ENCODE measurements at regions not wholly inside any gene's neighbourhood (a gene's known extent, or its start where the extent isn't known, plus 50 kb on each side); places are given as distances from the start of the nearest gene placed in this dataset.

DNA sequence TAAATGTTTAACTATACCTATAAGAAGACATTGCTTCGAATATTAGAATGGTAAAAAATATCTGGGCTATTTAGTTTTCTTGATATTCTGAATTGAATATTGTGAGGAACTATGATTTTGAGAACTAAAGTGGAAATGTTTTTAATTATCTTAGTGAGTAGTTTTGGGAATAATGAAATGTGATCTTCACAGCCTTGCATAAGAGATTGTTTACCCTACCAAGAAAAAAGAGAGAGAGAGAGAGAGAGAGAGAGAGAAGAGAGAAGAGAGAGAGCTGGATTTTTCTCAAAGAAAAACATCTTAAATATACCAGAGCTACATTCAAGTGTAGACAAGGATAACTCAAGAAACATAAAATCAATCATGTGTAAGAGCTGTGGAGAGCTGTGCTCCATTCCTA lies 148.7 kb upstream of the MAD2L1 start:
- Histone ChIP-seq H3K27ac (ENCODE audit: low read depth, low read length) (no peak overlapping the region), H2AFZ (ENCODE audit: low read depth, low read length, severe bottlenecking) (no peak overlapping the region)

DNA sequence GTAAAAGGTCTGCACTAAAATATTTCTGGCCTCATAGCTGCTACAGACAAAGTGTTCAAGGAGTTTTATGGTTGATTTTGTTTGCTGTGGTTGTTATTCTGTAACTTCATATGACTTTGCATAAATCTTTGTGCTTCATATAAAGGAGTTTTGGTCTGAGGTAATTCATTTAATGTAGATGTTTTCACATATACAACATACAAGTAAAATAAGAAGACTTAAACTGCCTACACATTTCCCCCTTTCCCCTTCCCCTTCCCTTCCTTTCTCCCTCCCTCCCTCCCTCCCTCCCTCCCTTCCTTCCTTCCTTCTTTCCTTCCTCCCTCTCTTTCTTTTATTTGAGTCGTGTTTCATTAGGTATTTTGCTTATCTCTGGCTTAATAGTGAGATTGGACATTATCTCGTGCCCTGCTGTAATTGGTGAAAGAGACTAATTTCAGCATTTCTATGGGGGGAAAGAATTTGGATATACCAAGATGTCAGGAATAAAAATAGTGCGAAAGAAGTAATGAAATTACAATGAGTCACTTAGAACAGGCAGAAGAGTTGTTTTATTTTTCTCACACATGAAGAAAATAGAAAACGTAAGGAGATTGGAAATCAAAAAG lies 144.9 kb upstream of the MAD2L1 start:
- Histone ChIP-seq H3F3A (ENCODE audit: insufficient read depth) (no peaks in the 10 kb centered on the region), H3K27me3 (ENCODE audit: low read length) (no peaks in the 10 kb centered on the region), H3K9me3 (ENCODE audit: insufficient read depth, low read length) (no peaks in the 10 kb centered on the region), H3K27ac (ENCODE audit: low read depth, low read length) (no peak overlapping the region), H3K36me3 (ENCODE audit: low read length) (no peaks in the 10 kb centered on the region), H3K4me2 (ENCODE audit: low read depth, low read length, poor library complexity, severe bottlenecking) (no peak overlapping the region), H3K4me3 (ENCODE audit: insufficient read depth, low read length, poor library complexity, severe bottlenecking) (no peak overlapping the region), H3K9me2 (replicated peaks; ENCODE audit: insufficient read depth, low read length) (no peaks in the 10 kb centered on the region), H3K9ac (ENCODE audit: low read length) (no peak overlapping the region), H2AFZ (ENCODE audit: low read depth, low read length, severe bottlenecking) (no peak overlapping the region), H4K20me1 (ENCODE audit: low read depth, low read length) (no peaks in the 10 kb centered on the region), H3K79me2 (ENCODE audit: insufficient read depth, low read length) (no peaks in the 10 kb centered on the region)
- TF ChIP-seq EZH2phosphoT487 (conservative IDR thresholded peaks at IDR 0.05; ENCODE audit: low read length): no peak
- TF ChIP-seq, protein P1, sequence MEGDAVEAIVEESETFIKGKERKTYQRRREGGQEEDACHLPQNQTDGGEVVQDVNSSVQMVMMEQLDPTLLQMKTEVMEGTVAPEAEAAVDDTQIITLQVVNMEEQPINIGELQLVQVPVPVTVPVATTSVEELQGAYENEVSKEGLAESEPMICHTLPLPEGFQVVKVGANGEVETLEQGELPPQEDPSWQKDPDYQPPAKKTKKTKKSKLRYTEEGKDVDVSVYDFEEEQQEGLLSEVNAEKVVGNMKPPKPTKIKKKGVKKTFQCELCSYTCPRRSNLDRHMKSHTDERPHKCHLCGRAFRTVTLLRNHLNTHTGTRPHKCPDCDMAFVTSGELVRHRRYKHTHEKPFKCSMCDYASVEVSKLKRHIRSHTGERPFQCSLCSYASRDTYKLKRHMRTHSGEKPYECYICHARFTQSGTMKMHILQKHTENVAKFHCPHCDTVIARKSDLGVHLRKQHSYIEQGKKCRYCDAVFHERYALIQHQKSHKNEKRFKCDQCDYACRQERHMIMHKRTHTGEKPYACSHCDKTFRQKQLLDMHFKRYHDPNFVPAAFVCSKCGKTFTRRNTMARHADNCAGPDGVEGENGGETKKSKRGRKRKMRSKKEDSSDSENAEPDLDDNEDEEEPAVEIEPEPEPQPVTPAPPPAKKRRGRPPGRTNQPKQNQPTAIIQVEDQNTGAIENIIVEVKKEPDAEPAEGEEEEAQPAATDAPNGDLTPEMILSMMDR (IDR thresholded peaks at IDR 0.05; ENCODE audit: insufficient read depth, low read length, poor library complexity, severe bottlenecking): no peak

More for the DNA sequence above, 148.7 kb upstream of the MAD2L1 start:
- Histone ChIP-seq H3K27me3 (ENCODE audit: low read length) (no peaks in the 10 kb centered on the region), H3K9me3 (ENCODE audit: insufficient read depth, low read length) (no peaks in the 10 kb centered on the region), H3K9me2 (replicated peaks; ENCODE audit: insufficient read depth, low read length) (no peaks in the 10 kb centered on the region), H3K4me2 (ENCODE audit: low read depth, low read length, poor library complexity, severe bottlenecking) (no peak overlapping the region), H3K9ac (ENCODE audit: low read length) (no peak overlapping the region), H4K20me1 (ENCODE audit: low read depth, low read length) (no peaks in the 10 kb centered on the region), H3K36me3 (ENCODE audit: low read length) (no peaks in the 10 kb centered on the region), H3K79me2 (ENCODE audit: insufficient read depth, low read length) (no peaks in the 10 kb centered on the region), H3F3A (ENCODE audit: insufficient read depth) (no peaks in the 10 kb centered on the region), H3K4me3 (ENCODE audit: insufficient read depth, low read length, poor library complexity, severe bottlenecking) (no peak overlapping the region)
- no peak for TF ChIP-seq EZH2phosphoT487 (conservative IDR thresholded peaks at IDR 0.05; ENCODE audit: low read length)
- TF ChIP-seq, protein P1 (IDR thresholded peaks at IDR 0.05; ENCODE audit: insufficient read depth, low read length, poor library complexity, severe bottlenecking): no peak

DNA sequence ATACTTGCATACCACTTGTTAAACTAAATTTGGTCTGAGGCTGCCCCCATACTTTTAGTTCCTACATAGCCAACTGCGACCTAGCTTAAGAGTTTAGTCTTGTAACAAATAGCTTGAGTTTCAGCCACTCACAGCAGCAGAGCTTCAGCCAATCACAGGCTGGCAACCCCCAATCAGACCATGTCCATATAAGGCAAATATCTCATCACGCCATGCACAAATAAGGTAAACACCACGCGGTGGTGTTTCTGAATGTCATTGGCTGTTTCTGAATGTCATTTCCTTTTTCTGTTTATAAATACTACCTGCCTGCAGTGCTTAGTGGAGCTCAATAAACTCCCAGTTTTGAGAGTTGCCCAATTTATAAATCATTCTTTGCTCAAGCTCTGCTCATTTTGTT lies 143.1 kb upstream of the MAD2L1 start:
- no peaks in the 10 kb centered on the region for H3K79me2 ChIP-seq (ENCODE audit: insufficient read depth, low read length)
- no peaks in the 10 kb centered on the region for H4K20me1 ChIP-seq (ENCODE audit: low read depth, low read length)
- no peaks in the 10 kb centered on the region for H3K9me3 ChIP-seq (ENCODE audit: insufficient read depth, low read length)
- no peak overlapping the region for H3K9ac ChIP-seq (ENCODE audit: low read length)
- no peaks in the 10 kb centered on the region for H3K9me2 ChIP-seq (replicated peaks; ENCODE audit: insufficient read depth, low read length)
- H3F3A ChIP-seq (ENCODE audit: insufficient read depth): no peaks in the 10 kb centered on the region
- H2AFZ ChIP-seq (ENCODE audit: low read depth, low read length, severe bottlenecking): no peak overlapping the region
- no peak overlapping the region for H3K27ac ChIP-seq (ENCODE audit: low read depth, low read length)
- H3K4me3 ChIP-seq (ENCODE audit: insufficient read depth, low read length, poor library complexity, severe bottlenecking): no peak overlapping the region
- no peaks in the 10 kb centered on the region for H3K27me3 ChIP-seq (ENCODE audit: low read length)
- H3K4me2 ChIP-seq (ENCODE audit: low read depth, low read length, poor library complexity, severe bottlenecking): no peak overlapping the region
- H3K36me3 ChIP-seq (ENCODE audit: low read length): no peaks in the 10 kb centered on the region
- TF ChIP-seq, protein P1 (IDR thresholded peaks at IDR 0.05; ENCODE audit: insufficient read depth, low read length, poor library complexity, severe bottlenecking): no peak
- no peak for TF ChIP-seq EZH2phosphoT487 (conservative IDR thresholded peaks at IDR 0.05; ENCODE audit: low read length)
